ENCODE measurements at regions not wholly inside any gene's neighbourhood (a gene's known extent, or its start where the extent isn't known, plus 50 kb on each side); places are given as distances from the start of the nearest gene placed in this dataset.

DNA sequence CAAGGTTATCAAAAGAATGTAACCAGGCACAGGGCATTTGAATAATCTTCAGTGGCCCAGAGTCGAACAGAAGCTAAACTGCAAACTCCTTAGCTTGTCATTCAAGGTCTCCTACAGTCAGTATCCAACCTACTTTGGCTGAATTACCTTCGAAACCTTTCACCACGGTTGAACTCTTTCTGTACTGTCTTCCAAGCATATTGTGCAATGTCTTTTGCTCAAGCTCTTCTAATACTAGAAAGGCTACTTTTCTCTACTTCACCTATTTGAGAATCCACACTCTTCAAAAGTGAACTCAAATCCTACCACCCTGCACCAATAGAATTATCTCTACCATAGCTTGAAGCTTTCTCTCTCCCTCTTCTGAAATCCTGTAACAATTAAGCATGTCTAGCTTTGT, 142.9 kb downstream of the NR4A2 start:
- no peaks in the 10 kb centered on the region for H3K4me1 ChIP-seq
- no peaks in the 10 kb centered on the region for H3K9me3 ChIP-seq
- DNase-seq = no peak
- no peak overlapping the region for H3K4me3 ChIP-seq
- H3K27ac ChIP-seq = peak overlapping the region; percentile 68
- TF ChIP-seq CTCF (IDR thresholded peaks at IDR 0.05) = no peak
- intact Hi-C loops (cut with DNase I) = no loop called here
- H3K27me3 ChIP-seq = no peaks in the 10 kb centered on the region
- no peaks in the 10 kb centered on the region for H3K36me3 ChIP-seq
- H3K9ac ChIP-seq (ENCODE audit: low read depth in 2 of 2, low read length in 2 of 2) = no peak overlapping the region

DNA sequence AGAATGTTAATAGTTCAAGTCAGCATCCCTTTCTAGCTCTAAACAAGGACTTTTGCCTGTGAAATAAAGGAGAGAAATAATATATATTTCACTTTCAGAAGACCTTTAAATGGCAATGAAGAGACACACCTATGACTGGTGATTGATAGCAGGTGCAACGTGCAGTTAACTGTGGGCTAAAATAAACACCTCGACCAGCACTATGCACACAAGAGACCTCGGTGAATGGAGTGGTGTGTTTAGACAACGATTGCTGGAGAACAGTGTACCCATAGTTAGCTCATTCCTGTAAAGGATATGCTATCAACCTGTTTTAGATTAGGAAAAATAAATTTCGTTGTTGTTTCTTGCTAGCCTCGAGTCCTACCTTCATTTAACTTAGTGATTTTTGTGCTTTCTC, 143.4 kb downstream of the NR4A2 start:
- no peak for TF ChIP-seq CTCF (IDR thresholded peaks at IDR 0.05)
- intact Hi-C loops (cut with DNase I) = no loop called here
- DNase-seq = peak; percentile 63
- Histone ChIP-seq H3K9me3 (no peaks in the 10 kb centered on the region), H3K4me1 (no peaks in the 10 kb centered on the region), H3K4me3 (no peak overlapping the region), H3K36me3 (no peaks in the 10 kb centered on the region), H3K27ac (peak overlapping the region; percentile 68), H3K9ac (ENCODE audit: low read depth in 2 of 2, low read length in 2 of 2) (no peak overlapping the region), H3K27me3 (no peaks in the 10 kb centered on the region)

GRCh38 chr2:156182132-156182531, 150.4 kb downstream of the NR4A2 start:
- Histone ChIP-seq H3K27me3 (no peaks in the 10 kb centered on the region), H3K4me1 (no peaks in the 10 kb centered on the region), H3K4me3 (no peak overlapping the region), H3K9ac (ENCODE audit: low read depth in 2 of 2, low read length in 2 of 2) (peak overlapping the region in 1 of 2 donors; percentile 4), H3K9me3 (no peaks in the 10 kb centered on the region), H3K36me3 (no peaks in the 10 kb centered on the region), H3K27ac (peak overlapping the region; percentile 88)
- DNase-seq = peak; percentile 76
- no peak for TF ChIP-seq CTCF (IDR thresholded peaks at IDR 0.05)
- intact Hi-C loops (cut with DNase I) = no loop called here

DNA sequence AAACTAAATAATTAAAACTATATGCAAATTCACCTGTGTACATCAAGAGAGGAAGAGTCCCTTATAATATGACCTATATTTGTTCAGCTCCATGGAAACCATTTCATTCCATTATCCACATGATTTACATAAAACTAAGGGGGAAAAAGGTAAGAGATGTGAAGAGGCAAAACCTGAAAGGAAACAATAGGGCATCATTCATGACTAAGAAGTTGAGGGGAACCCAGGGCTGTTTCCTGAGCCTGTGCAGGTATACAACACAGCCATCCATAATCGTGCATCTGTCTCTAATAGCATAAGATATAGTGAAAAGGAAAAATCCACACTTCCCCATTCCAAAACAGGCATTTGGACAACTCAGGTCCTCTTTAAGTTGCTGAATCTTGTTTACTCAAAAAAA, 151.3 kb downstream of the NR4A2 start:
- H3K9ac ChIP-seq (ENCODE audit: low read depth in 2 of 2, low read length in 2 of 2) = peak overlapping the region in 1 of 2 donors; percentile 4
- no peaks in the 10 kb centered on the region for H3K4me1 ChIP-seq
- H3K36me3 ChIP-seq = no peaks in the 10 kb centered on the region
- TF ChIP-seq CTCF (IDR thresholded peaks at IDR 0.05) = no peak
- intact Hi-C loops (cut with DNase I) = no loop called here
- H3K27me3 ChIP-seq = no peaks in the 10 kb centered on the region
- no peak overlapping the region for H3K4me3 ChIP-seq
- H3K27ac ChIP-seq = peak overlapping the region; percentile 88
- no peak for DNase-seq
- no peaks in the 10 kb centered on the region for H3K9me3 ChIP-seq

- Histone ChIP-seq H3K9me3 (no peaks in the 10 kb centered on the region), H3K36me3 (no peaks in the 10 kb centered on the region), H3K27ac (no peak overlapping the region), H3K4me1 (no peaks in the 10 kb centered on the region), H3K9ac (ENCODE audit: low read depth in 2 of 2, low read length in 2 of 2) (no peak overlapping the region), H3K27me3 (no peaks in the 10 kb centered on the region), H3K4me3 (no peak overlapping the region)
- TF ChIP-seq CTCF (IDR thresholded peaks at IDR 0.05) = no peak
- DNase-seq = no peak
- intact Hi-C loops (cut with DNase I) = no loop called here
These were observed 154.9 kb downstream of the NR4A2 start for GRCh38 chr2:156177654-156178053.

DNA sequence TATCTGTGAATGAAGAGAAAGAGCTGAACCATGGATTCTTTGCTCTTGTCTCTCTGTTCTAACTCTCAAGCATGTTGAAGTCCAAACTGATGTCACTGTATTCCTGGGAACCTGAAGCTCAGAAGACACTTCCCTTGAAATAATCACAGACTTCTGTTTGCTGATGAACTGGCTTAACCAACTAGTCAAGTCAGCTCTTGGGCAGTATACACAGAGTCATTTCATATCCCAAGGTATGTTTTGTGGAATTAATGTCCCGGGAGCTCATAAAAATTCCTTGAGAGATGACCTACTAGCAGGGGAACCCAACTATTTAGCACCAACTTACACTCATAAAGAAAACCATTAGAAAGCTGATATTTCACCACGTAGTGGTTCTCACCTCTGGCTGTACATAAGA, 156.6 kb downstream of the NR4A2 start:
- Histone ChIP-seq H3K36me3 (no peaks in the 10 kb centered on the region), H3K4me3 (no peak overlapping the region), H3K9me3 (no peaks in the 10 kb centered on the region), H3K27me3 (no peaks in the 10 kb centered on the region), H3K9ac (ENCODE audit: low read depth in 2 of 2, low read length in 2 of 2) (no peak overlapping the region), H3K27ac (no peak overlapping the region), H3K4me1 (no peaks in the 10 kb centered on the region)
- TF ChIP-seq CTCF (IDR thresholded peaks at IDR 0.05) = no peak
- DNase-seq = no peak
- intact Hi-C loops (cut with DNase I) = no loop called here
